GM12878 (cell line): ENCODE measurements at regions not wholly inside any gene's neighbourhood (a gene's known extent, or its start where the extent isn't known, plus 50 kb on each side); places are given as distances from the start of the nearest gene placed in this dataset.

Experiments used
- ATAC-seq: fragments of 200-7000 bp; cut with Tn5 transposase; 3 replicates; pipeline ENCODE4 v1.9.1; 2020; ENCODE audit warnings: mild to moderate bottlenecking, moderate library complexity
- BruUV-seq: library from RNA; stranded (reverse); fragments of 400-500 nt; replicated peaks from 2 replicates; lab custom pipeline; 2021; lab: Mats Ljungman, UMichigan
- CTCF ChIA-PET: fragments of 300-600 bp; sonication (Branson Sonifier 250); formaldehyde crosslinking; extraction: SDS; loops from one replicate; lab custom pipeline; 2021; ENCODE audit warnings: inconsistent platforms; lab: Yijun Ruan, JAX
- POLR2A ChIA-PET: fragments of 350-600 bp; formaldehyde crosslinking; extraction: SDS; loops from one replicate; lab custom pipeline; 2021; ENCODE audit warnings: inconsistent platforms; lab: Charles Lee
- RAD21 ChIA-PET: fragments of 300-600 bp; sonication (Branson Sonifier 250); formaldehyde crosslinking; loops from one replicate; lab custom pipeline; 2023; ENCODE audit warnings: antibody characterized with exemption; ENCODE audit not compliant: unreplicated experiment; lab: Charles Lee
- SMC1A ChIA-PET: fragments of 300-600 bp; sonication (Branson Sonifier 250); formaldehyde crosslinking; loops from one replicate; lab custom pipeline; 2023; ENCODE audit not compliant: unreplicated experiment, uncharacterized antibody; lab: Charles Lee
- DNase-seq: peaks from one replicate; pipeline ENCODE4 v3.0.0-alpha.2; 2011; ENCODE audit warnings: low read depth, low spot score
- FAIRE-seq: peaks from 3 replicates; lab custom pipeline; 2011; peaks lifted over from hg19 to GRCh38; lab: Jason Lieb, UNC
- H2AFZ ChIP-seq: 2 replicates; pipeline ENCODE4 v1.6.0; 2011; ENCODE audit warnings: low read depth, low read length, control low read depth; ENCODE audit not compliant: control insufficient read depth
- H3K27ac ChIP-seq: 2 replicates; pipeline ENCODE4 v1.5.1; 2011; ENCODE audit warnings: control low read depth; ENCODE audit not compliant: control insufficient read depth, insufficient read depth
- H3K27me3 ChIP-seq, 2 experiments: replicated peaks in 1 of 2; 2 replicates each; pipeline versions ENCODE4 v1.6.0 to v1.6.1; 2011; ENCODE audit warnings: low read length in 1 of 2; ENCODE audit not compliant: control insufficient read depth in 2 of 2, insufficient read depth in 2 of 2
- H3K36me3 ChIP-seq, 2 experiments: 2 replicates each; pipeline ENCODE4 v1.5.1; 2011; ENCODE audit warnings: low read length in 1 of 2; ENCODE audit not compliant: control insufficient read depth in 2 of 2, insufficient read depth in 2 of 2
- H3K4me1 ChIP-seq: 2 replicates; pipeline ENCODE4 v1.6.1; 2011; ENCODE audit warnings: mild to moderate bottlenecking, low read length, moderate library complexity, mixed read lengths; ENCODE audit not compliant: control insufficient read depth, insufficient read depth
- H3K4me2 ChIP-seq: 2 replicates; pipeline ENCODE4 v1.6.0; 2011; ENCODE audit warnings: control low read depth; ENCODE audit not compliant: control insufficient read depth, insufficient read depth
- H3K4me3 ChIP-seq: fragments of 200-600 bp; sonication (generic); 2 replicates; pipeline ENCODE4 v1.5.1; 2016
- H3K79me2 ChIP-seq: 2 replicates; pipeline ENCODE4 v1.6.0; 2011; ENCODE audit warnings: low read length; ENCODE audit not compliant: control insufficient read depth, insufficient read depth
- H3K9ac ChIP-seq: 2 replicates; pipeline ENCODE4 v1.8.0; 2011; ENCODE audit warnings: low read length, control low read depth, mixed read lengths; ENCODE audit not compliant: control insufficient read depth, insufficient read depth
- H3K9me3 ChIP-seq: replicated peaks from 3 replicates; pipeline ENCODE4 v1.5.1; 2011; ENCODE audit warnings: mild to moderate bottlenecking, low read length; ENCODE audit not compliant: control insufficient read depth, insufficient read depth
- H4K20me1 ChIP-seq: 2 replicates; pipeline ENCODE4 v1.6.0; 2011; ENCODE audit not compliant: control insufficient read depth, insufficient read depth
- ATF7 ChIP-seq: fragments of 450-650 bp; IDR thresholded peaks from 2 replicates; pipeline ENCODE4 v1.6.1; 2016; ENCODE audit warnings: low read depth, mild to moderate bottlenecking
- CBX3 ChIP-seq: fragments of 200-600 bp; sonication (generic); IDR thresholded peaks from 2 replicates; pipeline ENCODE4 v1.6.1; 2016; ENCODE audit warnings: low read depth, borderline replicate concordance
- CHD2 ChIP-seq: IDR thresholded peaks from 2 replicates; pipeline ENCODE4 v1.6.1; 2011; ENCODE audit warnings: low read depth, low read length, improper control_type of control experiment, borderline replicate concordance
- DPF2 ChIP-seq: fragments of 450-650 bp; IDR thresholded peaks from 2 replicates; pipeline ENCODE4 v1.6.1; 2017; ENCODE audit warnings: mild to moderate bottlenecking
- JUND ChIP-seq: IDR thresholded peaks from 2 replicates; pipeline ENCODE4 v1.6.1; 2012; ENCODE audit warnings: low read depth, mild to moderate bottlenecking, low read length, improper control_type of control experiment, moderate library complexity
- NFIC ChIP-seq: IDR thresholded peaks from 2 replicates; pipeline ENCODE4 v1.6.1; 2012; ENCODE audit warnings: low read depth, mild to moderate bottlenecking, inconsistent platforms, low read length, moderate library complexity
- NR2C2 ChIP-seq: IDR thresholded peaks from 2 replicates; pipeline ENCODE4 v1.6.1; 2011; ENCODE audit warnings: borderline replicate concordance, low read depth; ENCODE audit not compliant: control insufficient read depth, insufficient read length
- SMARCA5 ChIP-seq: fragments of 450-650 bp; IDR thresholded peaks from 2 replicates; pipeline ENCODE4 v1.6.1; 2017; ENCODE audit warnings: mild to moderate bottlenecking
- SREBF2 ChIP-seq: IDR thresholded peaks from 2 replicates; pipeline ENCODE4 v1.6.1; 2012; ENCODE audit warnings: mild to moderate bottlenecking, low read length
- ZNF24 ChIP-seq: fragments of 450-650 bp; IDR thresholded peaks from 2 replicates; pipeline ENCODE4 v1.6.1; 2017; ENCODE audit warnings: antibody characterized with exemption, mild to moderate bottlenecking
- WGBS: methylation state at CpG from one replicate; pipeline ENCODE4 v1.1.6; 2016; ENCODE audit warnings: low lambda C conversion rate; ENCODE audit not compliant: insufficient replicate concordance, insufficient coverage; ENCODE audit errors: missing lambda C conversion rate; 5-methylcytosine and 5-hydroxymethylcytosine counted together
- in situ Hi-C: fragments of 300-500 bp; cut with MboI; formaldehyde crosslinking; loops from 9 replicates; pipeline ENCODE4 v1.14.3; 2018; ENCODE audit warnings: mixed read lengths
- intact Hi-C: fragments of 100-400 bp; cut with micrococcal nuclease; formaldehyde crosslinking; loops from one replicate; pipeline ENCODE4 v1.14.2; 2022; ENCODE audit not compliant: unreplicated experiment
- TF ChIP-seq, protein P1 (sequence below): fragments of 450-650 bp; IDR thresholded peaks from 2 replicates; pipeline ENCODE4 v1.6.1; 2017; ENCODE audit warnings: mild to moderate bottlenecking, moderate library complexity

DNA sequence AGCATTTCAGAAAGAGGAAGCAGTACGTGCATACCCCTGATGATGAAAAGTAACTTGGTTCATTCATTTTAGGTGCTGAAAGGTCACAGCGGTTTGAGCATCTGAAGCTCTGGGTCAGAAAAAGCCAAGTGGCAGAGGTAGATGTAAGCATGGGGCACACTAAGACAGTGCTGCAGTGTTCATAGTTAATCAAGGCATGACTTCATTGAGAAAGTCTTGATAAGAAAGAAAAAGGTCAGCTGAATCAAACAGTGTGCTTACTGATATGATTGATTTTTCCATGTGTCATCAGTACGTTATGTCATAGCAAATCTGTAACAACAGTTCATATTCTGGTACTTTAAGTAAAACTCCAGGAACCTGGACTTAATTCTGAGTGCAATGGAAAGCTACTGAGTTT lies 107.7 kb upstream of the PCLO start:
- H3K9ac ChIP-seq: no peak overlapping the region
- in situ Hi-C loops (loop anchor here (10.0 kb wide), 1 partner anchor 456 kb away; no protein-coding TSS in a partner anchor), intact Hi-C loops (loop anchor here (2.0 kb wide), 1 partner anchor 460 kb away; no protein-coding TSS in a partner anchor)
- SMC1A ChIA-PET: no interaction called here
- CTCF ChIA-PET: interaction anchor here (0.8 to 2.5 kb wide), 2 partner anchors 460 to 530 kb away, joined by 3 to 9 read pairs; no protein-coding TSS in a partner anchor
- H3K36me3 ChIP-seq: no peaks in the 10 kb centered on the region
- no peak overlapping the region for H3K27ac ChIP-seq
- WGBS: 4% methylated on average over 3 of the region's 3 CpGs
- peak; percentile 59 for ATAC-seq
- no TSS peak for BruUV-seq
- H3K4me1 ChIP-seq: no peaks in the 10 kb centered on the region
- no peak overlapping the region for H3K4me2 ChIP-seq
- TF ChIP-seq NR2C2 (no peak), SREBF2 (no peak), SMARCA5 (no peak), DPF2 (no peak), JUND (no peak), ZNF24 (no peak), CBX3 (no peak), CHD2 (no peak), ATF7 (no peak), NFIC (no peak)
- TF ChIP-seq, protein P1, sequence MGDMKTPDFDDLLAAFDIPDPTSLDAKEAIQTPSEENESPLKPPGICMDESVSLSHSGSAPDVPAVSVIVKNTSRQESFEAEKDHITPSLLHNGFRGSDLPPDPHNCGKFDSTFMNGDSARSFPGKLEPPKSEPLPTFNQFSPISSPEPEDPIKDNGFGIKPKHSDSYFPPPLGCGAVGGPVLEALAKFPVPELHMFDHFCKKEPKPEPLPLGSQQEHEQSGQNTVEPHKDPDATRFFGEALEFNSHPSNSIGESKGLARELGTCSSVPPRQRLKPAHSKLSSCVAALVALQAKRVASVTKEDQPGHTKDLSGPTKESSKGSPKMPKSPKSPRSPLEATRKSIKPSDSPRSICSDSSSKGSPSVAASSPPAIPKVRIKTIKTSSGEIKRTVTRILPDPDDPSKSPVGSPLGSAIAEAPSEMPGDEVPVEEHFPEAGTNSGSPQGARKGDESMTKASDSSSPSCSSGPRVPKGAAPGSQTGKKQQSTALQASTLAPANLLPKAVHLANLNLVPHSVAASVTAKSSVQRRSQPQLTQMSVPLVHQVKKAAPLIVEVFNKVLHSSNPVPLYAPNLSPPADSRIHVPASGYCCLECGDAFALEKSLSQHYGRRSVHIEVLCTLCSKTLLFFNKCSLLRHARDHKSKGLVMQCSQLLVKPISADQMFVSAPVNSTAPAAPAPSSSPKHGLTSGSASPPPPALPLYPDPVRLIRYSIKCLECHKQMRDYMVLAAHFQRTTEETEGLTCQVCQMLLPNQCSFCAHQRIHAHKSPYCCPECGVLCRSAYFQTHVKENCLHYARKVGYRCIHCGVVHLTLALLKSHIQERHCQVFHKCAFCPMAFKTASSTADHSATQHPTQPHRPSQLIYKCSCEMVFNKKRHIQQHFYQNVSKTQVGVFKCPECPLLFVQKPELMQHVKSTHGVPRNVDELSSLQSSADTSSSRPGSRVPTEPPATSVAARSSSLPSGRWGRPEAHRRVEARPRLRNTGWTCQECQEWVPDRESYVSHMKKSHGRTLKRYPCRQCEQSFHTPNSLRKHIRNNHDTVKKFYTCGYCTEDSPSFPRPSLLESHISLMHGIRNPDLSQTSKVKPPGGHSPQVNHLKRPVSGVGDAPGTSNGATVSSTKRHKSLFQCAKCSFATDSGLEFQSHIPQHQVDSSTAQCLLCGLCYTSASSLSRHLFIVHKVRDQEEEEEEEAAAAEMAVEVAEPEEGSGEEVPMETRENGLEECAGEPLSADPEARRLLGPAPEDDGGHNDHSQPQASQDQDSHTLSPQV: no peak
- RAD21 ChIA-PET: no interaction called here
- FAIRE-seq: no peak
- no peaks in the 10 kb centered on the region for H3K27me3 ChIP-seq
- no peaks in the 10 kb centered on the region for H3K79me2 ChIP-seq
- H2AFZ ChIP-seq: no peak overlapping the region
- H4K20me1 ChIP-seq: no peaks in the 10 kb centered on the region
- POLR2A ChIA-PET: no interaction called here
- no peak overlapping the region for H3K4me3 ChIP-seq
- H3K9me3 ChIP-seq: no peaks in the 10 kb centered on the region
- no peak for DNase-seq
